M059J (cell line): ENCODE measurements at regions not wholly inside any gene's neighbourhood (a gene's known extent, or its start where the extent isn't known, plus 50 kb on each side); places are given as distances from the start of the nearest gene placed in this dataset.

Source experiments
- DNase-seq: peaks from one replicate; pipeline ENCODE4 v3.0.0-alpha.2; 2012; ENCODE audit warnings: low read depth

DNA sequence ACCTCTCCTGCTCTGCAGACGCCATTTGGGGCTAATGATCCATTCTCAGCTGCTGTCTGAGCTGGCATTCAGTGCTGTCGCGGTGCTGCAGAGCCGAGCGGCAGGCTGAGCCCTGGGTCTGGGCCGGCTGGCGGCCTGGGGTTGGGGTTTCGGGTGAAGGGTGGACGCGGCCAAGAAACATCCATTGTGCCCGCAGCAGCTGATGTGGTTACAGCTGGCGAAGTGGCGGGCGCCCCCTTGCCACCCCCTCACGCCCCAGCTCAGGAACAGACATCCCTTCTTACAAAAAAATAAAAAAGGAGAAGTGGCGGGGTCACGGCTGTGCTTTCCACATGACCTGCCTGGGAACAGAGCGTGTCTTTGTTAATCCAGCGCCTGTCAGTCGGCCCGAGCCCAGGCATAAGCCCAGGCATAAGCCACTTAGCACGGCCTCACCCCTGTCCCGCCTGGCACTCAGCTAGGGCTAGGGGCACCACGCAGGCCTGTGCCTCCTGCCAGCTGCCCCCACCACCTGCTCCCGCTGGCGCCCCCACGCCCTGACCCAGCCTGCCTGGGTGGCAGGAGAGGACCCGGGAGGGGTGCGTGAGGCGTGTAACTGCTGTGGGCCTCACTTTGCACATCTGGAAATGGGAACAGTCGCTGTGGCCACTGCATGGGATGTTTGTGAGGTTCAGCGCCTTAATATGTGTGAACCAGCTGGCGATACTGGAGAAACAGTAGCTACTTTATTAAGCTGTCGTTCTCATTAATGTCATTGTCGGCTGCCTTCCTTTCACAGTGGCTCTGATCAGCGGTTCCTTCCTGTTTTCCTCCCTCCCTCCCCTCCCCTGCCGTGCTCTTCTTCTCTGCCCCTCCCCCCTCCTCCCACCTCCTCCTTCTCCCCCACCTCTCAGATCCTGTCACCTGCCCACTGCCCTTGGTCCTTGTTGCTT lies 197.7 kb upstream of the CIBAR2 start:
- DNase-seq: no peak

- DNase-seq: no peak
Measured at GRCh38 chr16:85310868-85311585, 198.8 kb upstream of the CIBAR2 start.

GRCh38 chr16:85311741-85312140 lies 199.5 kb upstream of the CIBAR2 start:
- no peak for DNase-seq

- no peak for DNase-seq
Measured at GRCh38 chr16:85312174-85312573, 199.9 kb upstream of the CIBAR2 start.

DNA sequence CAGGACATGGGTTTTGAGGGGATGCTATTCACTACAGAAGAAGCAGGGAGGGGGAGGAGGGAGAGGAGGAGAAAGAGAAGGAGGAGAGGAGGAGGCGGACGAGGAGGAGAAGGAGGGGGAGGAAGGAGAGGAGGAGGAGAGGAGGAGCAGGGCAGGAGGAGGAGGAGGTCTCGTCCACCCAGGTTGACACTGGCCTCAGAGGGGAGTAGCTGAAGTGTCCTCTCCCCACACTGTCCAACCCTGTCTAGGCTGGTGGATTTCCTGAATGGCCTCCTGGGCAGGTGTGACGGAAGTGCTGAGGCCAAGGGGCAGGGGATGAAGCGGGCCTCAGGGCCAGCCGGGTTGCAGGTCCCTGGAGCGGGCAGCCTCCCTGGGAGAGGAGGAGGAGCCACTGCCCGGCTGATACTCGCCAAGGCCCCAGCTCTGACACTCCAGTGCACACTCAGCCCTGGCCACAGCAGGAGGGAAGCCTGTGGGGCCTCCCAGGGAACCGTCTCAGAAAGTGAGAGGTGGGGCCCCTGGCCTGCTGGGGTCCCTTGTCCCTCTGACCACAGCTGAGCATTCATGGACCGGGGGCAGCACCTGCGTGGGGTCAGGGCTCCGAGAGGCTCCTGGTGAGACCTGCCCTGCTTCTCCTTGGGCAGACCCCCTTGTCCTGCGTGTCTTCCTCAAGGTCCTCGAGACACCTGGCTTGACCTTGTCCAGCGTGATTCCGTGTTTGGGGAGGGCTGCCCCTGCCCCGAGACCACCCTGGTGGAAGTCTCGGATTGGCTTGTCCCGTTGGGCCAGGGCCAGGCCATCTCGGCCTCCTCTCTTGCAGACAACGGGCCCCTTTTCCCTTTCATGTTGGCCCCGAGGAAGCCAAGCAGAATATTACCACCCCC lies 200.6 kb upstream of the CIBAR2 start:
- no peak for DNase-seq

DNA sequence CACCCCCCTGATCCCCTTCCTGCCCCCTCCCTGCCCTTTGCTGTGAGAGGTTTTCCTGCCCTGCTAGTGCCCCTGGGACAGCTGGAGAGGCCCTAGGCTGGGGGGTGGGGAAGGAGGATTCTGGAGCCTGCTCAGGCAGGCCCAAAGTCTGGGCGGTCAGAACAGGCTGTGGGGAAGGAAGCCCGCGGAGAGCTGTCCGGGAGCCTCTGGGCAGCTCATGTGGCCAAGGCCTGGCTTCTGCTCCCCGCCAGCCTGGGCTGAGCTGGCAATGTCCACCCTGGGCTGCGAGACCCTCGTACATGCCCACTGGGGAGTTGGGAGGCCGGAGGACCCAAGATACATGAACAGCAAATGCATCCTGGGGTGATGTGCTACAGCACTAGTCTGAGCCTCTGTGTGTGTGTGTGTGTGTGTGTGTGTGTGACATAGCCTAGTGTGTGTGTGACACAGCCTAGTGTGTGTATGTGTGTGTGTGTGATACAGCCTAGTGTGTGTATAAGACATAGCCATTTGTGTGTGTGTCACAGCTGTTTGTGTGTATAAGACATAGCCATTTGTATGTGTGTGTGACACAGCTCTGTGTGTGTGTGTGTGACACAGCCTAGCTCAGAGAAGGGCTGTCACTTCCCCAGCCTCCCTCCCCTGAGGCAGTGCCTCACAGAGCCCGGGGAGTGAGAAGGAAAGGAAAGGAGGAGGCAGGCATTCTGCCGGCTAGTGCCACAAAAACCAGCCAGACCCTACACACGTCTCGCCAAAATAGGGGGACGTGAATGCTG lies 201.4 kb upstream of the CIBAR2 start:
- no peak for DNase-seq

GRCh38 chr16:85314512-85314971 lies 202.3 kb upstream of the CIBAR2 start:
- no peak for DNase-seq

GRCh38 chr16:85315866-85316265 lies 203.6 kb upstream of the CIBAR2 start:
- DNase-seq: no peak

DNA sequence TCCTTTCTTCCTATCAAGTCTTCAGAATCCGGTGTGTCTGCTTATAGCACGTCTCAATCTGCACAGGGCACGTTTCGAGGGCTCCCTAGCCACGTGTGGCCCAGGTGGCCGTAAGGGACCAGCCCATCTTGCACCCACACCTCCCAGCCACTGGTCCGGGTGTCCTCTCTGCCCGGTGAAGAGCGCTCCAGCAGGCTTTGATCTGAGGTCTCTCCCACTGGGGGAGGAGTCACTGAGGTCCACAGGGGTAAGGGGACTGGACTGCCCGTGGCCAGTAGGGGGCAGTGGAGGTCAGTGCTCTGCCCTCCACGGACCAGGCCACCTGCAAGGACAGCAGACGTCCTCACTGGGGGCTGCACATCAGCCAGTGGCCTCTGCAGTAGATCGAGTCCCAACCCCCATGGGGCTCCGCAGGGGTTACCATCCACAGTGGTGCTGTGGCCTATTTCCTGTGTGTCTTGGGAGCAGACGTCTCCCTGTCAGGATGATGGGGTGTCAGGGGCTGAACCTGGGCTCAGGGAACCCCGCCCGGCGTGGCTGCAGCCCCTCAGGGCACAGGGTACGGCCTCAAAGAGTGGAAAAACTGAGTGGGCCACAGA lies 204.1 kb upstream of the CIBAR2 start:
- DNase-seq: peak; percentile 47

GRCh38 chr16:85316944-85317343 lies 204.7 kb upstream of the CIBAR2 start:
- DNase-seq: no peak

DNA sequence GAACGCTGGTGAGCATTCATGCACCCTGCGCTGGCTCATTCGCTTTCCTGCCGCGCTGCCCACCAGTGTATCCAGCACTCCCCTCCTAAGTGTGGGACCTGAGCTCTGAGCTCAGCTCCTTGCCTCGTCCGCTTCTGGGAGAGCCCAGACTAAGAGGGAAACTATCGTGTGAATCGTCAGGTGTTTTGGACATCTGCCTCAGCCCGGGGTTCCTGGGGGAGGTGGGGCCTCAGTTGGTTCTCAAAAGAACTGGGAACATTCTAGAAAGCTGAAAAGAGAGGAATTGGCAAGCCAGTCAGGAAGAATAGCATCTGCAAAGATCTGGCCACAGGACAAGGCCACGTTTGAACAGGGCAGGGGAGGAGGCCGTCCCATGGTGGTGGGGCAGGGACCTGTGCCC lies 205.4 kb upstream of the CIBAR2 start:
- no peak for DNase-seq

DNA sequence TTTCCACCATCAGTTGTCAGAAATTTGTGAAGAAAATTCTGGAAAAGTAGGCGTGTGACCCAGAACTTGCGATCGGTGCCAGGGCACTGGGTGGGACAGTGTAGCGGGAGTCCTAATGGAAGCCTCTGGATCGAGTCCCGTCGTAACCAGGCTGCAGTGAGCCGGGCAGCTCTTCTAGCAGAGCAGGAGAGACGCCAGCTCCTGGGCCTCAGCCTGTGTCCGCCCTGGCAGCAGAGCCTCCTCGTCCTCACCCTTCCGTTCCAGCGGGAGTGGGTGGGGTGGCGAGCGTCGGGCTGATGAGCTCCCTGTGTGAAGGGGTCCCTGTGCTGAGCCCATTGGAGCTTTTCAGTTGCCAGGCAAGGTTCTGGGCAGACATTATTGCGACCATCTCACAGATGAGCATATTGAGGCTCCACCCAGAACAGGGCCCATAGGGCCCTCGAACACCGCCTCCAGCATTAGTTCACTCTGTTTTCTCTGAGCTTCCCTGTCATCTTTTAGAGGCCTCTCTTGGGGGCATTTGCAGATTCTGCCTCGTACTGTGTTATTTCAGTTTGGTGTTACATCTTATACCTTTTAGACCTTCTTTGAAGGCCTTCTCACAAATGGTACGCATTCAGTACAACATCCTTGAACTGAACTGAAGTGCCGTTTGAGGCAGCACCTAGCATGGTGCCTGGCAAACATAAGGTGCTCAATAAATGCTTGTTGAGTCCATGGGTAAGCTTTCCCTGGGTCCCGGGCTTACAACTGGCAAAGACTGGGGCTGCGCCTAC lies 207.1 kb upstream of the CIBAR2 start:
- no peak for DNase-seq

DNA sequence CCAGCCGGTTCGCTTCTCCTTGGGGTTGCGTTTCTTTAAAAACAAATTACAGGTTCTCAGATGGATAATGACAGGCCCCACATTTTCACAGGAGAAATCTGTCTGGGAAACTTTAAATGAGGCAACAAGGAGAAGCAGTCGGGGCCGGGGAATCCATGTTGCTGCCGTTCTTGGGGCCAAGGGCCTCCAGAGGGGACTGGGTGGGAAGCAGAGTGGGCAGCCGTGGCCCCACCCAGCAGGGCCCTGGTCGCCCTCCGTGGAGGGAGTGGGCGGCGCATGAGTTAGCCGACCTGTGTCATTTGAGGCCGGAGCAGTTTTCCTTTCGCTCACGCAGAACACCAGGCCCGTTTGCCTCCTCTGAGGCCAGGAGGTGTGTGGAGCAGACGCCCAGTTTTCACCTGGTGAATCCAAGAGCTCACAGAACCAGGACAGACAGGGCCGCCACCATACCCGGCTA lies 207.7 kb upstream of the CIBAR2 start:
- DNase-seq: no peak

GRCh38 chr16:85320677-85321385 lies 208.6 kb upstream of the CIBAR2 start:
- no peak for DNase-seq

GRCh38 chr16:85321509-85322271 lies 209.4 kb upstream of the CIBAR2 start:
- DNase-seq: peak; percentile 92

GRCh38 chr16:85323230-85323960 lies 211.1 kb upstream of the CIBAR2 start:
- no peak for DNase-seq

DNA sequence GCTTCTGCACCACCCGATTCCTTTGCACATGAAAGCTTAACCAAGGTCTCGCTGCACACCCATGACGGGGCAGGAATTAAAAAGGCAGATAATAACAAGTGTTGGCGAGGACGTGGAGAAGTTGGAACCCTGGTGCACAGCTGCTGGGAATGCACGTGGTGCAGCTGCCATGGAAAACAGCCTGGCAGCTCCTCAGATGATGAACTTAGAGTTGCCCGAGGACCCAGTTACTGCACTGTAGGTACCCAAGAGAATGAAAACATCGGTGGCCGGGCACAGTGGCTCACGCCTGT lies 211.6 kb upstream of the CIBAR2 start:
- no peak for DNase-seq

- DNase-seq: no peak
Measured at GRCh38 chr16:85324488-85324887, 212.2 kb upstream of the CIBAR2 start.
